SH-SY5Y (cell line): ENCODE measurements at regions not wholly inside any gene's neighbourhood (a gene's known extent, or its start where the extent isn't known, plus 50 kb on each side); places are given as distances from the start of the nearest gene placed in this dataset.

Source experiments
- GATA2 ChIP-seq: IDR thresholded peaks from 2 replicates; pipeline ENCODE4 v1.6.1; 2011; ENCODE audit warnings: mild to moderate bottlenecking, low read depth, low read length
- GATA3 ChIP-seq: IDR thresholded peaks from 2 replicates; pipeline ENCODE4 v1.6.1; 2011; ENCODE audit warnings: low read depth, mild to moderate bottlenecking, low read length, moderate library complexity

DNA sequence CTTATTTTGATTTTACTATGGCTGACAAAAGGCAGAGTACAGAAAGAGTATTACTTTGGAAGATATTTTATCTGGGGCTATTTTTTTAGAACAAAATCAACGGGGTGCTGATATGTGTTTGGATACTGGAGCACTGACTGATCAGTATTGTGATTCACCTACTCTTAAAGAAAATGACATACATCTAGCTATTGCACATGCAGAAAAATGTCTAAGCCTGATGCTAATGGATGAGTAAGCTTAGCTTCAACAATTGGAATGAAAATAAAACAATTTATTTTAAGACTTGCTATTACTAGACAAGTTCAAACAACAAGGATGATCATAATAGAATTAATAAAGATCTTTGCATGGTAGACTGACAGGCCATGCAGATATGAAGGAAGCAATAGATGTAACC lies 262.0 kb downstream of the PPP1R2C start:
- TF ChIP-seq GATA3 (no peak), GATA2 (no peak)

DNA sequence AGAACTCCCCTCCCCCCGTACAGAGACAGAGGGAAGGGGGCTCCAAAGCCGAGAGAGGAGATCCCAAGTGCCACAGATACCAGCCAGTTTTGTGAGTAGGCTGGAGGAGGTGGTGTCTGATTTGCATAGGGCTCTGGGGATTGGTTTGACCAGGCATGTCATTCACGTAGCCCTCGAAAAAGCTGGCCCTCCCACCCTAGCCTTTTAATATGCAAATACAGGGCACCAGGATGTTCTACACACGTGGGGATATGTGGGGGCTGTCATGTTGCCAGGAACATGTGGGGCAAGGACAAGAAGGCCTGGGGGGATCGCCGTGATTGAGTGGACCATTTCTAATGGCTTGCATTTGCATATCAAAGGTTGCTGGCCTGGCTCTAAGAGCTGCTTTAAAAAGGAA lies 272.9 kb downstream of the PPP1R2C start:
- TF ChIP-seq GATA2 (no peak), GATA3 (no peak)

DNA sequence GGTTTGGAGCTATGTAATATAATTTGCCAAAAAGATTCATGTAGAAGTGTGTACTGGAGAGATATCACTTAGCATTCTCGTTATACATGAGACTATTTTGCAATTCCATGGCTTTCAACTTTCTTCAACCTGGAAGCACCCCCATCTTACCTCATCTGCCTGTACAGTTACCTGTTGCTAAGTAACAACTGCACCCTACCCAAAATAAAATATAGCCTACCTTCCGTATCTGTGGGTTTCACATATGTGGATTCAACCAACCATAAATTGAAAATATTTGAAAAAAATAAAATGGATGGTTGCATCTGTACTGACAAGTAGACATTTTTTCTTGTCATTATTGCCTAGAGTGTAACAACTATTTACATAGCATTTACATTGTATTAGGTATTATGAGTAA lies 278.3 kb downstream of the PPP1R2C start:
- TF ChIP-seq GATA3 (no peak), GATA2 (no peak)

DNA sequence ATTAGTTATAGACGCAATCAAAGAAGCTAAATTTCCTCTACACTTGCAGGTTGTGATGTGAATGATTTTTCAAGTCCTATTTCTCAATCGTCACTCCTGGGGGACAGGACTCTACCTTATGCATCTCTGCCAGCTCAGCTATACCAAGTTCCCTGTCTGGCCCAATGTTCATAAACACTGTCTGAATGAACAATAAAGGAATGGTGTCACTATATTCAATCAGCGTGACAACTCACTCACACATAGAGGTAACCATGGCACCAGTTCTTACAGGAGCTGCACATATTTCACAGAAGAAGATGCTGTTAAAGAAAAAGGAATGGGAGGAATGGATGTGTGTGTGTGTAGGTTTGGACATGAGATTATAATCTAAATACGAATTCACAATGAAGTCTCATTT lies 280.6 kb downstream of the PPP1R2C start:
- no peak for TF ChIP-seq GATA2
- no peak for TF ChIP-seq GATA3

DNA sequence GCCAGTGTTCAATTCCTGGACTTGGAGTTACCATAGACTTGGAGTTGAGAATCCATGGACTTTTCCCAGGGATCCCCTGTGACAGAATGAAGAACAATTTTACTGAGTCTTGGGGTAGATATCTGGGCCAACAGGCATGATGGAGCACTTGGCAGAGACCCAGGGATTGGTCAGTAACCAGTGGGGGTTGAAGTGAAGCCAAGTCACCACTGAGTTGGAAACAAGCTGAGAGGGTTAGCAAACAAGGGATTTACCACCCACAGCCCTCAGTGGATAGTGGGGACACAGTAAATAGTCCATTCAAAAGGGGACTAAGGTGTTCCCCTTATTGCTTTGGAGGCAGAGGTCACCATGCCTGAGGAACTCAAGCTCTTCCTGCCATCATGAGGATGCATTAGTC lies 281.7 kb downstream of the PPP1R2C start:
- no peak for TF ChIP-seq GATA2
- TF ChIP-seq GATA3, result no peak

DNA sequence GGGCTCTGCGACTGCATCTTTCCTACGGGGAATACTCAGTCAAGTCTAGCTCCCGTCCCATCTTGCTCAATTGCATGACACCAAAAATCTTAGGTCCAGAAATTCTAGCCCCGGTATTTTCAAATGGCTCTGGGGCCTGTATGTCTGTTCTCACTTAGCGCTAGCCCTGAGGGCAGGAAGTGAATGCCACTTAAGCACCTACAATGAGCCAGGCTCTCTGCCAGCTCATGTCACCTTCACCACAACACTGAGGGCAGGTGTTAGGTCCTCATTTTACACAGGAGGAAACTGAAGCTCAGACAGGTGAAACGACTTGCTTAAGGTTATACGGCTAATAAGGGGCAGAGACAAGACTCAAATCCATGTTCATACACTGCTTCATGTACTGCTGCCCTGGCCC lies 282.8 kb downstream of the PPP1R2C start:
- no peak for TF ChIP-seq GATA3
- TF ChIP-seq GATA2, result no peak

DNA sequence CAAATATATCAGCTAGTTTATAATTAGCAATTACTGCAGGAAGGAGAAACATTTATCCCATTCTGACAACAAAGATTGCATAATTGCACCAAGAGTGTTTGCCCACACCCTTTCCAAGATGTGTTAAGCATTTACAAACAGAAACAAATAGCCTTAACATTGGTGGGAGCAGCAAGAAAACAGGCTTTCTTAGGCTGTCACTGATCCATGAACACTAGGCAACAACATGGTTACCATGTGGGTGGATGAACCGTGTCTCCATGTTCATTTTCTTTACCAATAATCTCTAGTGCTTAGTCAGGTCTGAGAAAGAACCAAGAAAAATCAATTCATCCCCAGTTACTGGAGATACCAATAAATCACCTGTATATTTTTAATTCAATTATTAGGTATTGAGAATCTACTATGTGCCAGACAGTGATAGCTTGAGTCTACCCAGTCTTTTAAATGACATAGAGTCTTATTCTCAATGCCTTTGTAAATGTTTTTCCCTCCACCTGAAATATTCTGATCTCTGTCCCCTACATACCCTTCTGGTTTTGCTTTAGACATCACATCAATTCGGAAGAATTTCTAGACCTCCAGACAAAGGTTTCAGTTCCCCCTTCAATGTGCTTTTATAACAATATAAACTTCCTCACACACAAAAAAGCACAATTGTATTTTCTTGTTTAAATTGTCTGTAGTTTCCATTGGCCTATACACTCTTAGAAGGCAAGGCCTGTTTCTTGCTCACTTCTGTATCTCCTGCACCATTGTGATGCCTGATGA lies 286.6 kb downstream of the PPP1R2C start:
- TF ChIP-seq GATA2 (no peak), GATA3 (no peak)

DNA sequence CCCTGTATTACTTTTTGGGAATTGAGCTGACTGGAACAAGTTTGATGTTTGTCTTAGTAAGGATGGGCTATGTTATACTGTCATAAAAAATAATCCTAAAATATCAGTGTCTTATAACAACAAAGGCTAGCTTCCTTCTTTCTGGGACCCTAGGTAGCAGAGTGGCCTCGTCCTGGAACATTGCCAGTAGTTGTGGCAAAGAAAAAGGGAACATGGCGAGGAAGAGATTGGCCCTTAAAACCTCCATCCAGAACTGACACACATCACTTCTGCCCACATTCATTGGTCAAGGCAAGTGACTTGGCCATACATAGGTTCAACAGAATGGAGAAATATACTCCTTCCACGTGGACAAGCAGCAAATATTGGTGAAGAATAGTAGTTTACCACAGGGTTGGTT lies 287.9 kb downstream of the PPP1R2C start:
- no peak for TF ChIP-seq GATA2
- no peak for TF ChIP-seq GATA3

DNA sequence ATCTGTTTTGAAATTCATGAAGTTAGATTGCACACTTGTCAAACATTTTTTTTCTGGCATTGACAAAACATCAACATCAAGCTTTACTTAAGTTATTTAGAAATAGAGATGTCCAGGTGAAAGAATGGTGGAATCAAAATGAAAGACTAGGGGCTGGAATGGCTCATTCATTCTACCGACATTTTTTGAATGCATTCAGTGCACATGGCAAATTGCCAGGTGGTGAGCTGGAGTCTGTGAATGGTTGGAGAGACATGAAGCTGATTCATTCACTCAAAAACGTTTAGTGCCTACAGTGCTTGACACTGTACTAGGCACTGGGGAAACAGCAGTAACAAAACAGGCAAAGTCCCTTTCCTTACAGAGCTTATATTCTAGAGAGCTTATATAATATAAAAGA lies 292.4 kb downstream of the PPP1R2C start:
- TF ChIP-seq GATA3 (no peak), GATA2 (no peak)

DNA sequence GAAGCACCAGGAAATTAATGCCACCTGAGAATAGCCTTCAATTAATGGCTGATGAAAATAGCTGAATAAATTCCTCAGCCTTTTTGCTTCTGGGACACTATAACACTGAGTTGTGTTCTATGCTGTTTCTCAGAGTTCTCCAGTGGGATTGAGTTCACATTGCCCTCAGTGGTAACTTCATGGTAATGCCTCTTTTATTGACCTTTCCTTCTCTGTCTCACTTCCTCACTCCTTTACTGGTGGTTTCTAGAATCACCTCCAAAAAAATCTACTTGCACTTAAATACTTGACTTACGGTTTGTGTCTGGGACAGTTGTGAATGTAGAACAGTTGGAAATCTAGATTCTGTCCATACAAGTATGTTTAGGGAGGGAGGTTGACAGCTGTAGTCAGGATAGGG lies 293.7 kb downstream of the PPP1R2C start:
- TF ChIP-seq GATA2 (no peak), GATA3 (no peak)

DNA sequence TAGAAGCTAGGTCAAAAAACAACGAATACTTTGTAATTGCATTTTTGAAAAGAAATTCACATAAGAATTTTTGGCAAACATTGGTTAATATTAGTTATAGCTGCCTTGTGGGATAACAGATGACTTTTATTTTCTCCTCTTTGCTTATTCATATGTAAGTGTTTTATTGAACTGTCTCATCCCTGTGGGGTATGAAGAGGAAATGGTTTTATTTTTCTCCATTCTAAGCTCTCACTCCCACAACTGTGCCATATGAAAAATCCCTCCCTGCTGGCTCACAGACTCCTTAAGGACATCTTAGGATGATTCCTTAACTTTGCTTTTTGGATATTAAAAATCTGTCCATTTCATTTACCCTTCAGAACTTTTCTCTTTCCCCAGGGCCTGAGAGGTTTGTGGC lies 300.6 kb downstream of the PPP1R2C start:
- no peak for TF ChIP-seq GATA2
- no peak for TF ChIP-seq GATA3

DNA sequence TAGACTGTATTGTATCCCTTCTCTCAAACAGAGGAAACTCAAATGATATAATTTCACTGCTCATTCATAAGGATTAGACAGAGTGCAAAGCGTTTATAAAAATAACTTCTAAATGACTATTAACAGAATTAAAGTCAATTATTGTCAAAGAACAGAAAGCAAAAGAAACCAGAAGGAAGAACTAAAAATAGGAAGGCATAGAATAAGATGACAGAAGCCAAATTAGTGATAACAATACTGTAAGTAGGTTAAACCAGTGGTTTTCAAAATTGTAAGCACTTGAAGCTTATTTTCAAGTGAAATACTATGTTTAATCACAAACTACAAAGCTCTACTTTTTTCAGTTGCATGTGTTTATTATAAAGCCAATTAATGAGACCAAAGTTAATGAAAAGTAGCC lies 305.2 kb downstream of the PPP1R2C start:
- TF ChIP-seq GATA3 (no peak), GATA2 (no peak)

DNA sequence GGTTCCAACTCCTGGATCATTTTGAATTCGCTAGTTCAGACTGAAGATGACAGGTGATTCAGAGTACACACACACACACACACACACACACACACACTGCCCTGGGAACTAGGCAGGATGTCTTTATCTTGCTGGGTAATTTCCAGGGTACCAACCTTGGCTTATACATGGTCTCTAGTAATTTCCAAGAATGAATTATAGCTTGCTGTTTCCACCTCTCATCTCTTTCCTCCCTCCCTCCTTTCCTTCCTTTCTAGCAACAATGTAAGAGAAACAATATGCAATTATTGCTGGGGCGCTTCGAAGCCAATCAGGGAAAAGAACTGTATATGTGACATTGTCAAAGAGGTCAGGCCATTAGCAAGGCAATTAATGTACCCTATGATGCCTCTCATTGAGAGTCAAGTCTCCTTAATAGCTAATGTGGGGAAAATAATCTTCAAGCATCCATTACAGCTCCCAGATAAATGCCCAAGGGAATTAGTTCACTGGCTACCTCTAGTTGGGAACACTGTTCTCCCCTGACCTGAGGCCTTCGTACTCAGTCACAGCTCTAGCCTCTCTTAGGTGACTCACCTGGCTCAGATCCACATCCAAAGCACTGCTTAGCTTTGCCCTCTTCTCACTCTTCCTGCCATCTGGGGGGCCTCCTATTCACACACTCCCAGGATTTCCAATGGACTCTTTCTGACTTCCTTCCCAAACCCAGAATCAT lies 311.5 kb downstream of the PPP1R2C start:
- TF ChIP-seq GATA2, result no peak
- TF ChIP-seq GATA3, result no peak

DNA sequence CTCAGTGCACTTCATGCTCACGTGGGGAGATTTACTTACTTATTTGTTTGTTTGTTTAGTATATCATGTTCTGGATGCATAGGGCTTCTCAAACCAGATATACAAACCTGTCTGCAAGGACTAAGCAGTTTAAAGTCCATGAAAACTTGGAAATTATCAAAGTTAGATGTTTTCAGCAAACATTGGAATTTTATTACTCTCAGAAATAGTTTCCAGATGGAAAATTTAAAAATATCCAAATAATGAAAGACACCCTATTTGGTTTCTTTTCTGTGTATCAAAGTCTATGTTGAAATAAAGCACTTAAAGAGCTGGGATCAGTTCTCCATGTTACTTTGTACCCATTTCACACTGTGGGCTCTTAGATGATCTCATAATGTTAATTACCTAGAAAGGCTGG lies 312.1 kb downstream of the PPP1R2C start:
- TF ChIP-seq GATA2 (no peak), GATA3 (no peak)

DNA sequence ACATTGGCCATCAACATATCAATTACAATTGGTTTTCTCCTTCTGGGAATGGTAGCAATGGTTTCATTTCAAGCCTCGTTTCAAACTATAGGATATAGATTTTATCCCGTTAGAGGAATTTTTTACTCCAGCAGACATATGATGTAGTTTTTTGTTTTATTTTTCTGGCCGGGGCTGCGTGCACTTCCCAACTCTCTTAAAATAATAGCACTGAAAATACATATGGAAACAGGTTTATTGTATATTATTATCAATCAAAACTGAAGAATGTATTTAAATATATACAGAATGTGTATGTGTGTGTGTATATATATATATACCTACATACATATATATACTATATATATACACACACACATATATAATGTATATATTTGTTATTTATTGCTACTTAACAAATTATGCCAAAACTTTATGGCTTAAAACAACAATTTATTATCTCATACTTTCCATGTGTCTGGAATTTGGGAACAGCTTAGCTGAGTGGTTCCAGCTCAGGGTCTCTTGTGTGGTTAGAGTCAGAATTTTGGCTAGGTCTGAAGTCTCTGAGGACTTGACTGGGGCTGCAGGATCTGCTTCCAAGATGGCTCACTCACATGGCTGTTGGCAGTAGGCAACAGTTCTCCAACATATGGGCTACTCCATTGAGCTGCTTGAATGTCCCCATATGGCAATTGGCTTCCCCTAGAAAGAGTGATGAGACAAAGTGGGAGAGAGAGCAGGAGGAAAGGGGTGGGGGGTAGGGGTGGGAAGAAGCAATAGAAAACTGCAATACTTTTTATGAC lies 314.1 kb downstream of the PPP1R2C start:
- TF ChIP-seq GATA2 (no peak), GATA3 (no peak)

DNA sequence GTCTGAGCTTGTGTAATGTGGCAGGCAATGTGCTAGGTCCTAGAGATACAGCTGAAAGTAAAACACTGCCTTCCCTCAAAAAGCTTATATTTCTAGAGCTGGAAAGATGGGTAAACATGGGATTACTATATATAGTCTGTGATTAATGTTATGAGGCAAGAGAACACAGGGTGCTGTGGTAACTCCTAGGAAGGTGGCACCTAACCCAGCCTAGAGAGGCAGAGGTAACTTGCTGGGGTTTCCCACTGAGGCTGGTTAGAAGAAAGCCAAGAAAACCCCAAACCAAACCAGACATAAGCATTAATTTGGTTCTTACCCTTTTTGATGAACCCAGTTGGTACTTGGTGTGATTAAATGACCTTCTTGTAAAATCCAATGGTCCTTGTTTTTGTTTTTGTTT lies 315.0 kb downstream of the PPP1R2C start:
- no peak for TF ChIP-seq GATA2
- no peak for TF ChIP-seq GATA3

DNA sequence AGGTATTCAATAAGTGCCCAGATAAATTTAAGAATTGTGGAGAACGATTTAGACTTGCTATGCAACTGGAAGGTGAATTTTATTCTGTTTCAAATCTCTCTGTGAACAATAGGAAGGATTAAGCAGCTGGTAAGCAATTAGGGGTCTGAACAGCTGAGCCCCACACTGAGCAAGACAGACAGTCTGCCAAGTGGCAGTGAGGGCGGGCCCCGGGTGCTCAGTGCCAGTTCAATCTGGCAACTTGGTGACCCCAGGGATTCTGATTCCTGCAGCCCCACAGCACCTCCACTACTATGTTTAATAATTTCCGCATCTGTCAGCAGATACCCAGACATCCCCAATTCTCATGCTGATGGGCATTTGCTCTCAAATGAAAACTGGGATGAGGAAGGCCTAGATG lies 317.3 kb downstream of the PPP1R2C start:
- no peak for TF ChIP-seq GATA3
- TF ChIP-seq GATA2, result no peak
